ENCODE measurements at regions not wholly inside any gene's neighbourhood (a gene's known extent, or its start where the extent isn't known, plus 50 kb on each side); places are given as distances from the start of the nearest gene placed in this dataset.
"Not testable (repeated sequence)": the region's sequence is repeated elsewhere in the genome, so short reads cannot be mapped to it uniquely, and the experiment has no call there.

DNA sequence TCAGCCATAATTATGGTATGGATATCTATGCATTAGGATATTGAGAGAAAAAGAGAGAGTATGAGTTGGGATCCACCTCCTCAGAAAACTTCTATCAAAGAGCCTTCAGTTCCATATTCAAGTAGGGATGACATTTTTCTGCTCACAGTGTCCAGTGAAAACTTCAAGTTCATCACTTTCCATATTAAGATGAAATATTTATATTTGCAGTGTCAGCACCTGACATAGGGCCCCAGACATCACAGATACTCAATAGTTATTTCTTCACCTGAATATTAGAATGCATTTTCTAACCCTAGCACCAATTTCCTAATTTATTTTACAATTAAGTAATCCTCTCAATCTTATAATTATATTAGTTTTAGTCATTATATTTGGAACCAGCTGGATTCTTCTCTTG, 318.0 kb upstream of the MGAT4C start:
- no peak overlapping the region for H3K27ac Mint-ChIP-seq
- no peak overlapping the region for H3K4me3 Mint-ChIP-seq
- H3K9me3 Mint-ChIP-seq, result peaks cover 2% of the 10 kb centered on the region
- CTCF ChIA-PET, result no interaction called here
- intact Hi-C loops (cut with micrococcal nuclease), result no loop called here
- DNase-seq (no peak), ATAC-seq (no peak)
- POLR2A ChIA-PET, result no interaction called here
- no peaks in the 10 kb centered on the region for H3K4me1 Mint-ChIP-seq (ENCODE audit: low read depth)
- H3K27me3 Mint-ChIP-seq, result no peaks in the 10 kb centered on the region
- TF ChIP-seq, protein P1, sequence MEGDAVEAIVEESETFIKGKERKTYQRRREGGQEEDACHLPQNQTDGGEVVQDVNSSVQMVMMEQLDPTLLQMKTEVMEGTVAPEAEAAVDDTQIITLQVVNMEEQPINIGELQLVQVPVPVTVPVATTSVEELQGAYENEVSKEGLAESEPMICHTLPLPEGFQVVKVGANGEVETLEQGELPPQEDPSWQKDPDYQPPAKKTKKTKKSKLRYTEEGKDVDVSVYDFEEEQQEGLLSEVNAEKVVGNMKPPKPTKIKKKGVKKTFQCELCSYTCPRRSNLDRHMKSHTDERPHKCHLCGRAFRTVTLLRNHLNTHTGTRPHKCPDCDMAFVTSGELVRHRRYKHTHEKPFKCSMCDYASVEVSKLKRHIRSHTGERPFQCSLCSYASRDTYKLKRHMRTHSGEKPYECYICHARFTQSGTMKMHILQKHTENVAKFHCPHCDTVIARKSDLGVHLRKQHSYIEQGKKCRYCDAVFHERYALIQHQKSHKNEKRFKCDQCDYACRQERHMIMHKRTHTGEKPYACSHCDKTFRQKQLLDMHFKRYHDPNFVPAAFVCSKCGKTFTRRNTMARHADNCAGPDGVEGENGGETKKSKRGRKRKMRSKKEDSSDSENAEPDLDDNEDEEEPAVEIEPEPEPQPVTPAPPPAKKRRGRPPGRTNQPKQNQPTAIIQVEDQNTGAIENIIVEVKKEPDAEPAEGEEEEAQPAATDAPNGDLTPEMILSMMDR (IDR thresholded peaks at IDR 0.05), result no peak
- H3K36me3 Mint-ChIP-seq (ENCODE audit: low read depth), result no peaks in the 10 kb centered on the region

DNA sequence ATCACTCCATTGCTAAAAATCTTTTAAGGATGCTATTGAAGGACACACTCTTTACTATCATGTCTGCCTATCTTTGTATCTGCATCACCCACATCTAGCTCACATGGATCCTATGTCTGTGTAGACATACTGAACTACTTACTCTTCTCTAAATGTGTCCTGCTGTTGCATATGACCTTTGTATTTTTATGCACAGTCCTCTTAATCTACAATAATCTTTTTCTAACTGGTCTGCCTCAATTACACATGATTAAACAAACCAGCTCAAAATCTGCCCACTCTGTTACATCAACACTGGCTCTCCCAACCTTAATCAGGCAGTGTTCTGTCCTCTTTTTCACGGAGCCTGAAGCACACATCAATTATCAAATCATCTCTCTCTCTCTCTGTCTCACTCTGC, 316.3 kb upstream of the MGAT4C start:
- DNase-seq (no peak), ATAC-seq (no peak)
- Mint-ChIP-seq H3K4me1 (ENCODE audit: low read depth) (no peaks in the 10 kb centered on the region), H3K9me3 (peaks cover 2% of the 10 kb centered on the region), H3K27ac (no peak overlapping the region), H3K27me3 (no peaks in the 10 kb centered on the region), H3K4me3 (no peak overlapping the region), H3K36me3 (ENCODE audit: low read depth) (no peaks in the 10 kb centered on the region)
- intact Hi-C loops (cut with micrococcal nuclease), result no loop called here
- CTCF ChIA-PET, result no interaction called here
- TF ChIP-seq, protein P1 (IDR thresholded peaks at IDR 0.05), result no peak
- POLR2A ChIA-PET, result no interaction called here

DNA sequence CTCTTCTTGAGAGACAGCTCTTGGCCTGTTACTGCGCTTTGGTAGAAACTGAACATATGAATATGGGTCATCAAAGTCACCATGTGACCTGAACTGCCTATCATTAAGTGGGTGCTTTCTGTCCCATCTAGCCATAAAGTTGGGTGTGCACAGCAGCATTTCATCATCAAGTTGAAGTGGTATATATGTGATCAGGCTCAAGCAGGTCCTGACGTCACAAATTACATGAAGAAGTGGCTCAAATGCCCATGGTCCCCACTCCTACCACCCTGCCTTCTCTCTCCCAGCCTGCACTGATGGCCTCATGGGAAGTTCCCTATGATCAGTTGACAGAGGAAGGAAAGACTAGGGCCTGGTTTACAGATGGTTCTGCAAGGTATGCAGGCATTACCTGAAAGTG, 308.8 kb upstream of the MGAT4C start:
- POLR2A ChIA-PET, result no interaction called here
- no peak overlapping the region for H3K27ac Mint-ChIP-seq
- DNase-seq (no peak), ATAC-seq (no peak)
- intact Hi-C loops (cut with micrococcal nuclease), result no loop called here
- no peaks in the 10 kb centered on the region for H3K27me3 Mint-ChIP-seq
- no peak overlapping the region for H3K4me3 Mint-ChIP-seq
- H3K9me3 Mint-ChIP-seq, result peaks cover 6% of the 10 kb centered on the region
- CTCF ChIA-PET, result no interaction called here
- no peaks in the 10 kb centered on the region for H3K36me3 Mint-ChIP-seq (ENCODE audit: low read depth)
- no peaks in the 10 kb centered on the region for H3K4me1 Mint-ChIP-seq (ENCODE audit: low read depth)
- TF ChIP-seq, protein P1 (IDR thresholded peaks at IDR 0.05), result no peak

DNA sequence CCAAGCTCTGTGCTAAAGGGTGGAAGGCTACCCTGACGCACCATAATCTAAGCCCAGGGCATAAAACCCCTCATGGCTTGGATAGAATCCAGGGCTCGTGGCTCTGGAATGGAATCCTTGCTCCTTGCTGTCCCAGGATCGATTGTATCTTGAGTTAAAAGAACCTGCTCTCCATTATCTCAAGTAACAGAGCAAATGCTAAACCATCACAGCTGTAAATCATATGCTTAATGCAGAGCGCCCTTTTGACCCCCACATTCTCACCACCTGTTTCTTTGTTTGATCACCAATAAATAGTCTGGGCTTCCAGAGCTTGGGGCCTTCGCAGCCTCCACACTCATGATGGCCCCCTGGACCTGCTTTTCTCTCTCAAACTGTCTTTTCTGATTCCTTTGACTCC, 299.3 kb upstream of the MGAT4C start:
- ATAC-seq; intact Hi-C loops (cut with micrococcal nuclease); DNase-seq; H3K4me1 Mint-ChIP-seq (ENCODE audit: low read depth); H3K27ac Mint-ChIP-seq; H3K27me3 Mint-ChIP-seq; H3K9me3 Mint-ChIP-seq; H3K36me3 Mint-ChIP-seq (ENCODE audit: low read depth); H3K4me3 Mint-ChIP-seq; POLR2A ChIA-PET; CTCF ChIA-PET: not testable (repeated sequence)

DNA sequence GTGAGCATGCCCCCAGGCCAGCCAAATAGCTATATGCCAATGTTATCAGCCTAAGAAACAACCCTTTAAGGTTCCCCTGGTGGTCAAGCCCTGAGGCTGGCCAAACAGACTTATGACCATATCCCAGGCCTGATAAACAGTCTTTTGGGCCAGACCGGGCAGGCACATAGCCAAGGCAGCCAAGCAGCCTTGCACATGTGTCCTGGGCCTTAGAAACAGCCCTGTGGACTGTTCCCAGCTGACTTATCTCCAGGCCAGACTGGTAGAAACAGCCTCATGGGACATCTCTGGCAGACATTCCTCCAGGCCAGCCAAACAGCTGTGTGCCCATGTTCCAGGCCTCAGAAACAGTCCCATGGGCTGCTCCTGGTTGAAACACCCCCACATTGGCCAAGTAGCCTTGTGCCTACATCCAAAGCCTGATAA, 295.0 kb upstream of the MGAT4C start:
- no peak for DNase-seq

More for the DNA sequence above, 295.0 kb upstream of the MGAT4C start:
- Mint-ChIP-seq H3K36me3 (ENCODE audit: low read depth) (no peaks in the 10 kb centered on the region), H3K4me1 (ENCODE audit: low read depth) (no peaks in the 10 kb centered on the region), H3K27me3 (no peaks in the 10 kb centered on the region), H3K9me3 (no peaks in the 10 kb centered on the region), H3K4me3 (no peak overlapping the region), H3K27ac (no peak overlapping the region)
- intact Hi-C loops (cut with micrococcal nuclease), result no loop called here
- ChIA-PET POLR2A (no interaction called here), CTCF (no interaction called here)
- no peak for ATAC-seq
- TF ChIP-seq, protein P1 (IDR thresholded peaks at IDR 0.05), result no peak
